ENCODE measurements at regions not wholly inside any gene's neighbourhood (a gene's known extent, or its start where the extent isn't known, plus 50 kb on each side); places are given as distances from the start of the nearest gene placed in this dataset.

DNA sequence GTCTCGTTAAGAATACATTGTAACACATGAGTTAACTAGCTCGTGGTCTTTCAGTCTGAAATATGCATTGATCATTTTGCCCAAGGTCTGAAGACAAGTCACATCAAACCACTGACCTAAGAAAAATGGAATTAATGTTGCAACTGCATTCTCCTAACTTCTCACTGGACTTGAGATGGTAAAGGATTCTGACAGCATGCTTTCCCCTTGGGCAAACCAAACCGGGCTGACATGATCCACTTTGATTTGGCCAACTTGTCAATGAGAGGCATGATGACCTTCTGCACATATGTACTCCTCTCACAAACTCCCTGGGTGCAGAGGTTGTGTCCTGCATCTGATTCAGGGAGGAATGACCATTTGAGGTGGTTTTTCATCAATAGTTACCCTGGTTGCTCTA lies 1982.5 kb upstream of the PIK3C3 start:
- no peak for DNase-seq (ENCODE audit: low read depth, low spot score)
- H3K27ac ChIP-seq = no peak overlapping the region

DNA sequence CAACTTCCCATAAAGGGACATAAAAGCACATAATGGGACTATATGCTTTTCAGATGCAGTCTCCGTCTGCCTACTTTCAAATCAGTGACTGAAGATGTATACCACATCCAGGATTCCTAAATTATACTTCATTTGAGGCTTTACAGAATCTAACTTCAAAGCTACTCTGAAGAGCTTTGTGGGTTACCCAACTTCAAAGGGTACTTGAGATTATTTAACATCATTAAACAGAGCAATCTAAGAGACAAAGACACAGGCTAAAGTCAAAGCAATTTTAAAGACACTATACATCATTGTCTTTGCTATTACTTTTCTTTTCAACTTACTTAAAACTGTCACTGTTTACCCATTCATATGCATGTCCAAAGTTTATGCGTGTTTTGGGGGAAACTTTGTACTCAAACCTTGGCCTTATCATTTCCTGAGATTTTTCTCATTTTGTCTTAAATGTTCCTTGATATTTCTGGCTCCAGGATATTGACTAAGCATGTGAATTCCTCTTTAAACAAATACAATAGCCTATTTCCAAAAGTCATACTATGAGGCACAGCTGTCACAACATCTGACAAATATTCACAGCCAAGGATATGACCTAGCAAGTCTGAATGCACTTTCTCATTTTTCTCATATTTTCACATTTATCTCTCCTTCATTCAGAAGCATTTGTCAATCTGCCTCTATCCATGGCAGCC lies 1985.1 kb upstream of the PIK3C3 start:
- H3K27ac ChIP-seq = peak overlapping the region; percentile 8
- DNase-seq (ENCODE audit: low read depth, low spot score) = no peak

DNA sequence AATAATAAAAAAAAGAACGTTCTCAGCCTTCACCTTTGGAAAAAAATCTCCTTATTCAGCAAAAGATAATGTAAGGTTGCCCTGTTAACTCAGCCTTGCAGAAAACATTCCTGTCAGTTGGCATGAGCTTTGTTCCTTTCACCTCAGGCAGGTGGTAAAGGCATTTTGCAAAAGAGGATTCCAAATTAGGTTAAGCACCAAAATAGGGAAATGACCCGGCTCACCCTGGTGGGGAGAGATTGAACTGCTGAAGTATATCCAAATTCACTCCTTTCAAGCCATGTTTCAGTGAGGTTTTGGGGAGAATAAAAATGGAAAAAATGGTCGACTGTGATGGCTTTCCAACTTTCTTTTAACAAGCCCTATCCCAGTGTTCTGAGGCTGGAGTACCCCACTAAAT lies 1988.8 kb upstream of the PIK3C3 start:
- no peak overlapping the region for H3K27ac ChIP-seq
- no peak for DNase-seq (ENCODE audit: low read depth, low spot score)

DNA sequence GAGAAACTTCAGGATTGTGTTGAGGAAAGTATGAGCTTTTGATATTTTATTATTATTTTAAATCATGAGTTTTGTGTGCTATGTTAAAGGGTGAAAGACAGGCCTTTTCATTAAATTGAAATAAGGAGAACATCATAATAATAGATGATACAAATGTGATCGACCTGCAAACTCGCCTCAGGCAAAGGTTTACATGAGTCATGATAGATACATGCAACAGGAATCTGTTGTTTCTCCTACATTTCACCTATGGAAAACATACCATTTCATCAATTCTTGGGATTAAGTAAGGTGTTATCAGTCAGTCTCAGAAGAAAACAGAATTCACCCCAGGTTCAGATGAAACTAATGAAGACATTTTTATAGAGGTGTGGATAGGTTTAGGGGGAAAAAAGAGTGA lies 1992.5 kb upstream of the PIK3C3 start:
- DNase-seq (ENCODE audit: low read depth, low spot score) = no peak
- peak overlapping the region; percentile 95 for H3K27ac ChIP-seq

DNA sequence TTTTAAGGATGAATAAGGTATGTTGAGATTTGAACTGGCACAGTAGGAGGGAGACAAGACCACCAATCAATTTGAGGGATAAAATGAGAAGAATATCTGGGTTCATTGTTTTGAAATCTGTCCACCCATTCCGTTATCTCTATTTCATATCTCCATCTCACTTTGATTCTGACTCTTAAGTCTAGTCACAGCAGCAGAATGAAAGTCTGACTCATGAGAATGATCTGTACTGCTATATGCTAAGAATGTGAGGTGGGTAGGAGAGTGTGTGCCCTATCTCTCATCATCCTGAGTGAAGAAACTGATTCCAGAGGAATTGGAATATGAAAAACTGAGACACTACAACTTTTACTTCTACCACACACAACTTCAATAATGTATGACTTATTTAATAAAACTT lies 1994.5 kb upstream of the PIK3C3 start:
- DNase-seq (ENCODE audit: low read depth, low spot score) = peak; percentile 82
- peak overlapping the region; percentile 95 for H3K27ac ChIP-seq

DNA sequence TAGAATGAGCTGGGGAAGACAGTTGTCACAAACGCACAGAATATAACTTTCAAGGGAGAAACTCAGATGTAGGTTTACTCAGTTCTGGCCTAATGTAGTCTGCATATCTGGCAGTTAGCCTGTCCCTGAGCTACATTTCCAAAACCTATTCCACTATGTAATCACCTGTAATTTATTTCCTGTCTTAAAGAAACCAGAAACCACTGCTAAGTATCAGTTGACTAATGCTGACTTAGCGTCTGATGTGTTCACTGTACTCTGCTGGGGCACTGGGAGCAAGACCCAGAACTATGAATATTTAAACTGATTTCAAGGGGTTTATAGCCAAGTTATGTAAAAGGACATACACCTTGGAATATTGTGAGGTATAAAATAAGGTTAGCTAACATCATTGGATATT lies 1995.2 kb upstream of the PIK3C3 start:
- peak; percentile 76 for DNase-seq (ENCODE audit: low read depth, low spot score)
- H3K27ac ChIP-seq = peak overlapping the region; percentile 95

DNA sequence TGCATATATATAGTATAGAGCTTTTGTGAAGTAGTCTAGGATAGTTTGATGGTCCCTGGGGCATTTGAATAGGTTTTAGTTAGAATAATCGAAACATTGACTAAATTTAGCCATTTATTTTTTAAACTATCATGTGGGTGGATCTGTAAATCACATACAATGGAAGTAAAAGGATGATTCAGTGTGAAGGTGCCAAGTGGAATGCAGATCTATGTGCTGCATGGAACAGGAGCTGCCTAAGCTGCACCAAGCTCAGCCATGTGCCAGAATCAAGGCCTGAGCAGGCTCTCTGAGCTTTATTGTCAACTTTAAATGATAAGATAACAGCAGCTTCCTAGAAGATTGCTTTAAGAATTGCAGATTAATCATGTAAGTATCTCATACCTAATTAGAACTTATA lies 1996.2 kb upstream of the PIK3C3 start:
- H3K27ac ChIP-seq = peak overlapping the region; percentile 95
- DNase-seq (ENCODE audit: low read depth, low spot score) = peak; percentile 49

DNA sequence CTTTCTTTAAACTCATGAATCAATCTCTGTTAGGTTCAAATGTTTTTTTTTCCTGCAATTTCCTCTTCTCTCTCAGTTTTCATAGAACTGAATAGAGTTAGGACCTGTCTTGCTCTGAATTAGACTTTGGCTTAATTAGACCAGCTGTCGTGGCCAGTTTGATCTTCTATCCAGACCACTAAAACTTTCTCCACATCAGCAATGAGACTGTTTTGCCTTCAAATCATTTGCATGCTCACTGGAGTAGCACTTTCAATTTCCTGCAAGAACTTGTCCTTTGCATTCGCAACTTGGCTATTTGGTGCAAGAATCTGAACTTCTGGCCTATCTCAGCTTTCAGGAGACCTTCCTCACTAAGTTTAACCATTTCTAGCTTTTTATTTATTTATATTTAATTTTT lies 2002.2 kb upstream of the PIK3C3 start:
- no peak for DNase-seq (ENCODE audit: low read depth, low spot score)
- H3K27ac ChIP-seq = no peak overlapping the region

DNA sequence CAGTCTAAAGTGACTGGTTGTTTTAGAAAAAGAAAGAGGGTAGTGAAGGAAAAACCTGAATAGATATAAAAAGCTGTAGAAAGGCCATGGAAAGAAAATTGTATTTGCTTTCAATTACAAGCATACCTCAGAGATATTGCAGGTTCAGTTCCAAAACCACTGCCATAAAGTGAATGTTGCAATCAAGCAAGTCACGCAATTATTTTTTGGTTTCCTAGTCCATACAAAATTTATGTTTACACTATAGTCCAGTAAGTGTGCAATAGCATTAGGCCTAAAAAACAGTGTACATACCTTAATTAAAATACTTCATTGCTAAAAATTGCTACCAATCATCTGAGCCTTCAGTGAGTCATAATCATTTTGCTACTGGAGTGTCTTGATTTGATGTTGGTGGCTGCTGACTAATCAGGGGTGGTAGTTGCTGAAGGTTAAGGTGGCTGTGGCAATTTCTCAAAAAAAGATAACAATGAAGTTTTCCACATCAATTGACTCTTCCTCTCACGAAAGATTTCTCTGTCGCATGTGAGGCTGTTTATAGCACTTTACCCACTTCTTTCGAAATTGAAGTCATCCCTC lies 2003.8 kb upstream of the PIK3C3 start:
- DNase-seq (ENCODE audit: low read depth, low spot score) = no peak
- H3K27ac ChIP-seq = no peak overlapping the region

DNA sequence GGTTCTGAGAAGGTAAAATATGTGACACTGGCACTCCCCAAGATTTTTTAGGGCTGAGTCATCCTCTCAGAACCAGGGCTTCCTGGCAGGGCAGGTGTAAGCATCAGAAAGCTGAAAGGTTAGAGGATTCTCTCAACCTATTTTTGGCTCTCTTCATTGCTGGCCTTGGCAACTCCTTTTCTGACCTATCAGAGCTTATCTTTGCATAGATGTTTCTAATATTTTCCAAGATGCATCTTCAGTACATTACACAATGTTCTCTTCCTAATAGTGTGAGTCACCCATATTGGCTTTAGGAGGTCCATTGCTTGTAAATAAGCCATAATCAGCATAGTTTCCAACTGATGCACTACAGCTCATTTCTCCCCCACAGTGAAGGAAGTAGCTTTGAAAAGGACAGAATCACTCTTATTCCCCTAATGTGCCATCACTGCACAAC lies 2008.4 kb upstream of the PIK3C3 start:
- DNase-seq (ENCODE audit: low read depth, low spot score) = peak; percentile 77

DNA sequence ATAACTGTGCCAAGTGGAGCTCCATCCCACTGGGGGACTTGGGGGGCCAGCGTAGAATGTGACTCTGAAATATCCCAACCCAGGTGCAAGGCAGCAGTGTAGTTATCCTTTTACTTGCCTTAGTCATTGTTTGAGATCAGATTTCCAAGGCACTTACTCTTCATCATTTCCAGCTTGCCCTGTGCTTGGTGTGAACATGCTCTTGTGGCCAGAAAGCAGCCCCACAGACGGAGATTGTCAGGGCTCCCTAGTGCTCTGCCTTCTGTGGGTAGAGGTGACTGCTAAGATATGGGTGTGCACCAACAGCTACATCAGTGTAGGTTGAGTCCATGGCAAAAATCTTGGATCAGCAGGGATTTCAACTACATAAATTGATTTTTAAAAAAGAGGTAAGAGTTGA lies 2010.0 kb upstream of the PIK3C3 start:
- no peak for DNase-seq (ENCODE audit: low read depth, low spot score)
- peak overlapping the region; percentile 81 for H3K27ac ChIP-seq

More for the DNA sequence above, 2008.4 kb upstream of the PIK3C3 start:
- H3K27ac ChIP-seq = peak overlapping the region; percentile 81

DNA sequence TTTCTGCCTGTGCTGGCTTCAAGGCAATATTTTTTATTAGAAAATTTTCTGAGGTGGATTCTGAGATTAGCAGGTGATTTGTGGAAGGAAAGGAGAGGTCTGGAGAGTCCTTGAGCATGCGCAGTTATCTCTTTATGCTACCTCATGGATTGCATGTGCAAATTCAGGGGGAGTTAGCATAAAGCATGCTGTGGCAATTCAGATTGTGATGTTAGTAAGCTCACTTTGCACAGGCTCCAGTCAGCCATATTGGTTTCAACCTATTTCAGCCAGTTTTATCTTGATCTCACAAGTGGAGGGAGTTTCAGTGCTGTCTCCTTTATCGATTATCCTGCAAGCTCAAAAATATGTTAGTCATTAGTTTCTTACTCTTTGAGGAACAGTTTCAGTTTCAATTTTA lies 2012.3 kb upstream of the PIK3C3 start:
- no peak for DNase-seq (ENCODE audit: low read depth, low spot score)
- H3K27ac ChIP-seq = no peak overlapping the region

DNA sequence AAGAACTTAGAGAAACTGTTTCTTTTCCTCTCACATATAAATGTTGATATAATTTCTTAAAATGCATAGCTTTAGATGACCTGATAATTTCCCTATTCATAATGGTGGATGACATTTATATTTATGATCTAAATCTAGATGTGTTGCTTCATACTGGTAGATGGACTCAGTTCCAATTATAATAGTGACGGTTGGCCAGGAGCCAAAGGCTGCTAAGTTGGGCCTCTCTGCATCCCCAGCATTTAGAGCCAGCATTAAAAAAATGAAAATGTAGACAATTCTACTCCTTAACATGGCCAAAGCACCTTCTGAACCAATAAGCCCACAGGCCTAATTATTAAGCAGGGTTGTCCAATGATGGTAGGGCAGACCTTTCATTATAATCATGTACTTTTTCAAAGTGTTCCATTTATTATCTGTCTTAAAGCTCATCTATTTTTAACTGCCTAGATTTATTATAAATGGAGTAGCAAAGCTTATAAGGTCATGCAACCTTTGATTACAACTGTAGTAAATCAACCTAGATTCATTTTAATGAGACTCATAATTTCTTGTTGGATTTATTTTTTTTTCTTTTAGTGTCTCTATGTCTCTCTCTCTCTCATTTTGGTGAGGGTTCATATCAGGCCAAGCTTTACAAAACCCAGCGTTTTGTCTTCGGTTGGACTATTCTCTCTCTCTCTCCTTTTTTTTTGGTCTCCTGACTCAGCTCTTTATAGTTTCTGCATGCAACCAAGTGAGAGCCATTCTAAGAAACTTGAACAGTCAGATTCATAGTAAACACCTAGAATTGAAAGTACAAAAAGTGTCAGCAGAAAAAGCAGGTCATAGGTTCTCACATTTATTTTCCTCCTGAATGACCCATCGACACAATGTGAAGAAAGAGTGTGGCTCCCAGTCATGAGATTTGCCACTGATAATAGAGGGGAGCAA lies 2016.1 kb upstream of the PIK3C3 start:
- no peak overlapping the region for H3K27ac ChIP-seq
- no peak for DNase-seq (ENCODE audit: low read depth, low spot score)

DNA sequence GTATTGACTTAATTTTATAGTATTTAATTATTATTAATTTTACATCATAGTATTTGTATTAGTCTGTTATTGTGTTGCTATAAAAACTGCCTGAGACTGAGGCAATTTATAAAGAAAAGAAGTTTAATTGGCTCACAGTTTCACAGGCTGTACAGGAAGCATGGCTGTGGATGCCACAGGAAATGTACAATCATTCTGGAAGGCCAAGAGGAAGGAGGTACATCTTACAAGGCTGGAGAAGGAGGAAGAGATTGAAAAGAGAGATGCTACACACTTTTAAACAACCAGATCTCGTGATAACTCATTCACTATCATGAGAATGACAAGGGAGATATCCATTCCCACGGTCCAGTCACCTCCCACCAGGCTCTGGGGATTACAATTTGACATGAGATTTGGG lies 2019.4 kb upstream of the PIK3C3 start:
- DNase-seq (ENCODE audit: low read depth, low spot score) = no peak

DNA sequence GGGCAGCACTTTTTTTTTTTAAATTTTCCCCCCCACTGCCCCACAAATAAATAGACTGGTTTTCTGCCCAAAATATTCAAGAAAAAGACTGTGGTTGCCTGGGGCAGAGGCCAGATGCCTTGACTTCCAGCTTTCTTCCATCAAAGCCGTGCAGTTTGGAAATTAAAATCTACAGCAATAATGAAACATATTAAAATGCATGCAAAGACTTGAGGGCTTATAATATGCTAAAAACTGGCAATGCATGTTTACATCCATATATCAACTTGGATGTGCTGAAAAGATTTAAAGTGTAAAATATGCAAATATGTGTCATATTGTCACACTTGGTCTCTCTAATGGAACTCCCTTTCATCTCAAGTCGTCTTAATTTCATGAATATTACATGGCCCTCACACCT lies 2036.2 kb upstream of the PIK3C3 start:
- no peak for DNase-seq (ENCODE audit: low read depth, low spot score)

More for the DNA sequence above, 2019.4 kb upstream of the PIK3C3 start:
- no peak overlapping the region for H3K27ac ChIP-seq

DNA sequence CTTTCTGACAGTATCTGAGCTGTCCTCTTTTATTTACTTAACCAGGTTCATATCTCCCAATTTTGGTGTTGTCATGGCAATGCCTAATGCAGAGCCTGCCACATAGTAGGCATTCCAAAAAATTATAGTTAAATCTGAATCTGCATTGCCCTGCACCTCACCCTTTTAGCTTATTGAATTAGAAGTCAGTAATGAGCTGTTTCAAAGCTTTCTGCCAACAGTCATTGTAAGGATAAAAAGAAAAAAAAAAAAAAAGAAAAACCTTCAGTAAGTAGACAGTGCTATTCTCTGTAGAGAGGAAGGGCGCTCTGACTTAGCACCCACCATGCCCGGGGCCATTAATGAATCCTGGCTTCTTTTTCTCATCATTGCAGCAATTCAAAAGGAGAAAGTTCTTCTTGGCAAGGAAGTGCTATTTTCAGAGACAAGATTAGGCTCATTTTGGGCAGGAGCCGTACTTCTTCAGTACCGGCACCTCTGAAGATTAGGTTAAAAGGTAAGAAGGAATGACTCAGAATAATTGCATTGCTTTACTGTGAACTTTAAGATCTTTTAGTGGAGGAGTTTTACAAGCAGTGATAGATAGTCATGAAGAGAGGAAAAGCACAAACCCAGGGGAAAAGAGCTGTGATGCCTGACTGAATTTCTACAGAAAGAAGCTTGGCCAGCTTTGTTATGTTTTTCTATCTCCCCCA lies 2041.2 kb upstream of the PIK3C3 start:
- DNase-seq (ENCODE audit: low read depth, low spot score) = no peak

More for the DNA sequence above, 2036.2 kb upstream of the PIK3C3 start:
- no peak overlapping the region for H3K27ac ChIP-seq

DNA sequence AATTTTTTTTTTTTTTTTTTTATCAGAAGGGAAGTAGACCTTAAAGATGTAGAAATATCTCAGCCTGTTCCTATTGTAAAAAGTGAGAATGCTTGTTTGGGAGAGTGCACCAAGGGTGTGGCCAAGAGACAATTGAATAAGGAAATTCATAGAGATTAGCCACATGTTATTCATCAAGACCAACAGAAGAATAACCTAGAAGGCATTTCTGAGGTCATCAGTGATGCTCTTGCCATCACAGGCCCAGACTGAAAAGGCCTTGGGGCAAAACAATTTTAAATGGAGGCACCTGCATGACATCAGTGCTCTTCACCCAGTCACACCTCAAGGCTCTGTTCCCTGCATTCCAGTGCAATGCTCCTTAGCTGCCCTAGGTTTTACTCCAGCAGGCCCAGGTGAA lies 2043.3 kb upstream of the PIK3C3 start:
- peak; percentile 69 for DNase-seq (ENCODE audit: low read depth, low spot score)
- peak overlapping the region; percentile 64 for H3K27ac ChIP-seq

More for the DNA sequence above, 2041.2 kb upstream of the PIK3C3 start:
- no peak overlapping the region for H3K27ac ChIP-seq

DNA sequence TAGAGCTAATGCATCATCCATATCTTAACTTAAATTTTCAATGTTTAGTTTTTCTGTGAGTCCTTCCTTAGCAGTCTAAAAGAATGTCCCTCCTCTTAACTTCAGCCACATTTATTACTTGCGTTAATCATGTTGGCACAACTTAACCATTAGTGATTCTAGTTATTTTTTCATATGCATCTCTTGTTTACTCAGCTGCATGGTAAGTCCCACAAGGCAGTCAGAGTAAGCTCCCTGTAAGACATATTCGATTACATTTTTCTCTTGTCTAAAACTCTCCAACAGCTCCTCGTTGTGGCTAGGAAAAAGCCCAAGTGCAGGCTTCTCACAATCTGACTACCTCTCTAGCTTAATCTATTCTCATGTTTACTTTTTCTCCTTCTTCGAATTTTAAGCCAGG lies 2045.3 kb upstream of the PIK3C3 start:
- DNase-seq (ENCODE audit: low read depth, low spot score) = no peak
- no peak overlapping the region for H3K27ac ChIP-seq

DNA sequence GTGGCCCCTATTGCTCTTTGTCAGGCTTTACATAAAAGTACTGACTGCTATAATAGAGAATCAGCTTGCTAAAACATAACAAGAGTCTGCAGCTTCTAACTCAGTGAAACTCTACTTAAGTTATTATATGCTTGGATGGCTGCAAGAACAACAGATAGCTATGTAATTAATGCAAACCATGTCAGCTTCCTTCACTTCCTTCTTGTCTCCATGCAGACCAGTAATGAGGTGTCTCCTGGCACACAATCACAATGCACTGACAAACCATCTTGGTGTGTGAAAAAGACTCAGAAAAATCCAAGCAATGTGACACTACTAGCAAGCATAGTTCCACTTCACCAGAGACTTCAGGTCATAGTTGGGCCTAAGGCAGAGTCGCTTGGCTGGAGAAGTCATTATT lies 2068.9 kb upstream of the PIK3C3 start:
- no peak for DNase-seq (ENCODE audit: low read depth, low spot score)

DNA sequence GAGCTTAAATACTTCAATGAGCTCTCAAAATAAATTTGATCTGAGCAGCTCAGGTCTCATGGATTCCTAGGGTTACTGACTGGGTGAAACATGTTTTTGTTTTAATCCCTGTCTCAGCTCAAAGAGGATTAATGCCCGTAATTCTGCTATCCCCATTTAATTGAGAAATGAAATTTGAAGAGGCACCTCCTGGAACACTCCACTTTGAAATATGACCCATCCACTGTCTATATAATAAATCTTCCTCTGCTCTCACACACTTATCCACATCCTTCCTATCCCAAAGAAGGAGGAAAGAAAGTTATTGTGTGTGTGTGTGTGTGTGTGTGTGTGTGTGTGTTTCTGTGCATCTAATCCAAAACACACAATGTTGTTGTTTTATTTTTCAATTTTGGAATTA lies 2082.4 kb upstream of the PIK3C3 start:
- no peak overlapping the region for H3K27ac ChIP-seq
- no peak for DNase-seq (ENCODE audit: low read depth, low spot score)

More for the DNA sequence above, 2068.9 kb upstream of the PIK3C3 start:
- H3K27ac ChIP-seq = no peak overlapping the region
